SU-DHL-6 (cell line): ENCODE measurements at regions not wholly inside any gene's neighbourhood (a gene's known extent, or its start where the extent isn't known, plus 50 kb on each side); places are given as distances from the start of the nearest gene placed in this dataset.

Source experiments
- CTCF ChIP-seq: fragments of 200-600 bp; sonication (generic); IDR thresholded peaks from one replicate; pipeline ENCODE4 v1.5.1; 2017; ENCODE audit warnings: antibody characterized with exemption, mild to moderate bottlenecking, low read length, moderate library complexity; ENCODE audit not compliant: insufficient read depth, poor library complexity, severe bottlenecking
- EZH2phosphoT487 ChIP-seq: fragments of 200-600 bp; sonication (generic), shearing (Covaris generic); conservative IDR thresholded peaks from 2 replicates; pipeline ENCODE4 v1.6.1; 2018; ENCODE audit warnings: mild to moderate bottlenecking, antibody characterized with exemption, low read length, moderate library complexity, mixed read lengths

- TF ChIP-seq CTCF, result no peak
- no peak for TF ChIP-seq EZH2phosphoT487
Observed at GRCh38 chr5:3929799-3930198, 334.2 kb downstream of the IRX1 start.
